Hepatocyte (in vitro differentiated cells): ENCODE measurements at regions not wholly inside any gene's neighbourhood (a gene's known extent, or its start where the extent isn't known, plus 50 kb on each side); places are given as distances from the start of the nearest gene placed in this dataset.

ENCODE experiments used
- DNase-seq: peaks from one replicate; pipeline ENCODE4 v3.0.0-alpha.2; 2016; ENCODE audit warnings: low spot score
- H2AFZ ChIP-seq: fragments of 200-600 bp; sonication (generic); 2 replicates; pipeline ENCODE4 v1.6.0; 2016; ENCODE audit warnings: antibody characterized with exemption, mild to moderate bottlenecking
- H3K27ac ChIP-seq: fragments of 200-600 bp; sonication (generic); 2 replicates; pipeline ENCODE4 v1.5.1; 2016; ENCODE audit warnings: mild to moderate bottlenecking
- H3K27me3 ChIP-seq: fragments of 200-600 bp; sonication (generic); 2 replicates; pipeline ENCODE4 v1.6.1; 2016
- H3K36me3 ChIP-seq: fragments of 200-600 bp; sonication (generic); replicated peaks from 2 replicates; pipeline ENCODE4 v1.5.1; 2016; ENCODE audit warnings: low read depth; ENCODE audit not compliant: insufficient read depth
- H3K4me1 ChIP-seq: fragments of 200-600 bp; sonication (generic); 2 replicates; pipeline ENCODE4 v1.5.1; 2016; ENCODE audit warnings: mild to moderate bottlenecking, moderate library complexity; ENCODE audit not compliant: insufficient read depth
- H3K4me2 ChIP-seq: fragments of 200-600 bp; sonication (generic); 2 replicates; pipeline ENCODE4 v1.6.0; 2016
- H3K4me3 ChIP-seq: fragments of 200-600 bp; sonication (generic); 2 replicates; pipeline ENCODE4 v1.5.1; 2016; ENCODE audit warnings: mild to moderate bottlenecking
- H3K79me2 ChIP-seq: fragments of 200-600 bp; sonication (generic); 2 replicates; pipeline ENCODE4 v1.6.0; 2017; ENCODE audit warnings: mild to moderate bottlenecking
- H3K9me2 ChIP-seq: fragments of 200-600 bp; sonication (generic); replicated peaks from 2 replicates; pipeline ENCODE4 v1.6.0; 2017; ENCODE audit warnings: mild to moderate bottlenecking; ENCODE audit not compliant: insufficient read depth
- H3K9me3 ChIP-seq: fragments of 200-600 bp; sonication (generic); 2 replicates; pipeline ENCODE4 v1.5.1; 2016; ENCODE audit warnings: low read depth, mild to moderate bottlenecking
- H4K20me1 ChIP-seq: fragments of 200-600 bp; sonication (generic); 2 replicates; pipeline ENCODE4 v1.6.0; 2016; ENCODE audit warnings: mild to moderate bottlenecking; ENCODE audit not compliant: insufficient read depth, poor library complexity, severe bottlenecking
- CTCF ChIP-seq: fragments of 200-600 bp; sonication (generic); IDR thresholded peaks from 2 replicates; pipeline ENCODE4 v1.5.1; 2016; ENCODE audit warnings: antibody characterized with exemption, mild to moderate bottlenecking; ENCODE audit not compliant: poor library complexity
- EZH2 ChIP-seq: fragments of 200-600 bp; sonication (generic); IDR thresholded peaks from 2 replicates; pipeline ENCODE4 v1.6.1; 2016; ENCODE audit warnings: antibody characterized with exemption, mild to moderate bottlenecking, borderline replicate concordance
- EZH2phosphoT487 ChIP-seq: fragments of 200-600 bp; sonication (generic); IDR thresholded peaks from one replicate; pipeline ENCODE4 v1.6.1; 2018; ENCODE audit warnings: antibody characterized with exemption, mild to moderate bottlenecking, low read depth, moderate library complexity; ENCODE audit not compliant: unreplicated experiment, severe bottlenecking
- WGBS: methylation state at CpG from one replicate; pipeline ENCODE4 v1.1.6; 2016; ENCODE audit warnings: low lambda C conversion rate; ENCODE audit errors: missing lambda C conversion rate; 5-methylcytosine and 5-hydroxymethylcytosine counted together

DNA sequence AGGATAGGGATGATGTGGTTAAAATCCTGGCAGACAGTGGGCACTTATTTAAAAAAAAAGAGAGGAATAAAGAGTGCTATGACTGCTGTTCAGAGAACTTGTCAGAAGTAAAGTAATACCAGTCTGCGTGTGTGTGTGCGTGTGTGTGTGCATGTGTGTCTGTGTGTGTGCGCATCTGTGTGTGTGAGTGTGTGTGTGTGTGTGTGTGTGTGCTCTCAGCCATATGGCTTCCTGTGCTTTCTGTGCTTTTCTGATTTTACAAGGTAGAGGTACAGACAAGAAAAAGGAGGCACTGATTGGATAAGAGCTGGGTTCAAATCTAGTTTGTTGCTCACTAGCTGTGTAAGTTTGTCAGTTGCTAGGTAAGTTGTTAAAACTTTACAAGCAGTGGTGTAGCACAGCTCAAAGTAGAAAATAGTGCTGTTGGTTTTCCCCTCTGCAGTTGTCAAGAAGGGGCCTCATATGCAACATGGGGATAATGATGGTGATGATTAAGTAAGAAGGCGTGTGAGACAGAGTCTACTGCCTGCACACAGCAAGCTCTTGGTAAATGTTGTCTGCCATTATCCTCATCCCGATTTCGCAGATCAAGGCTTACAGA lies 155.3 kb upstream of the ZNF217 start:
- peak; percentile 58 for DNase-seq
- H3K4me2 ChIP-seq, result peak overlapping the region; percentile 6
- H3K9me3 ChIP-seq, result no peaks in the 10 kb centered on the region
- peak overlapping the region; percentile 91 for H3K27ac ChIP-seq
- 54% methylated on average over 6 of the region's 6 CpGs for WGBS
- H3K79me2 ChIP-seq, result no peaks in the 10 kb centered on the region
- no peaks in the 10 kb centered on the region for H3K36me3 ChIP-seq
- H3K9me2 ChIP-seq, result no peaks in the 10 kb centered on the region
- no peaks in the 10 kb centered on the region for H3K27me3 ChIP-seq
- TF ChIP-seq EZH2phosphoT487 (no peak), CTCF (no peak), EZH2 (no peak)
- no peak overlapping the region for H3K4me3 ChIP-seq
- no peaks in the 10 kb centered on the region for H4K20me1 ChIP-seq
- peaks cover 49% of the 10 kb centered on the region for H3K4me1 ChIP-seq
- H2AFZ ChIP-seq, result no peak overlapping the region

GRCh38 chr20:53748176-53748575 lies 154.5 kb upstream of the ZNF217 start:
- H3K27ac ChIP-seq, result peak overlapping the region; percentile 91
- no peaks in the 10 kb centered on the region for H3K27me3 ChIP-seq
- H3K36me3 ChIP-seq, result no peaks in the 10 kb centered on the region
- no peaks in the 10 kb centered on the region for H3K9me2 ChIP-seq
- no peak for DNase-seq
- no peaks in the 10 kb centered on the region for H3K9me3 ChIP-seq
- H3K79me2 ChIP-seq, result no peaks in the 10 kb centered on the region
- peaks cover 42% of the 10 kb centered on the region for H3K4me1 ChIP-seq
- no peak for TF ChIP-seq EZH2
- TF ChIP-seq EZH2phosphoT487, result no peak
- no peak for TF ChIP-seq CTCF
- no peaks in the 10 kb centered on the region for H4K20me1 ChIP-seq
- H3K4me2 ChIP-seq, result no peak overlapping the region
- H3K4me3 ChIP-seq, result no peak overlapping the region
- WGBS, result 85% methylated on average over 2 of the region's 2 CpGs
- H2AFZ ChIP-seq, result no peak overlapping the region

DNA sequence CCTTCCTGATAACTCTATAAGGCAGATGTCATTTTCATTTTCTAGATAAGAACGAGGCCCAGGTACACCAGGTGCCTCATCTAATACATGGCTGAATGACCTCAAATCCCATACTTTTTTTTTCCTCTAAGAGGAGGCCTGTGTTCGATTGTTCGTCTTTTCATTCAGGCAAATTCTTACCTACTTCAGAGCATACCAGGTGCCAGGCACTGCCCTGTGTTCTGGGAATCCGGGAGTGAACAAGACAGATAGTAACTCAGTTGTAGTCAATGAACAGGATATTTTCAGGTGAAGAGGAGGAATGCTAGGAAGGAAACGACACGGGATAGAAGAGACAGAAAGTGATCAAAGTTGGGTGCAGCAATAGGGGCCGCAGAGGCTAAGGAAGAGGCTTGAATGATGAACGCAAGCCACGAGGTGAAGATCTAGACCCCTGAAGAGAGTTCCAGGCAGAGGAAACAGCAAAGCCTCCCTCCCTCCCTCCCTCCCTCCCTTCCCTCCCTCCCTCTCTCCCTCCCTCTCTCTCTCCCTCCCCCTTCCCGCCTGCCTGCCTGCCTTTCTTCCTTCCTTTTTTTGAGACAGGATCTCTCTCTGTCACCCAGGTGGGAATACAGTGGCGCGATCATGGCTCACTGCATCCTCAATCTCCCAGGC lies 150.1 kb upstream of the ZNF217 start:
- Histone ChIP-seq H3K27me3 (no peaks in the 10 kb centered on the region), H3K36me3 (no peaks in the 10 kb centered on the region), H4K20me1 (no peaks in the 10 kb centered on the region), H3K4me1 (peaks cover 34% of the 10 kb centered on the region), H3K9me3 (no peaks in the 10 kb centered on the region), H3K27ac (no peak overlapping the region), H3K4me2 (no peak overlapping the region), H2AFZ (no peak overlapping the region), H3K9me2 (no peaks in the 10 kb centered on the region), H3K4me3 (no peak overlapping the region), H3K79me2 (no peaks in the 10 kb centered on the region)
- TF ChIP-seq CTCF (no peak), EZH2phosphoT487 (no peak), EZH2 (no peak)
- 82% methylated on average over 11 of the region's 12 CpGs for WGBS
- no peak for DNase-seq
